Hematopoietic multipotent progenitor cell treated with erythropoietin and hydrocortisone succinate and interleukin-3 and kit ligand, for 6 days (in vitro differentiated cells): ENCODE measurements at regions not wholly inside any gene's neighbourhood (a gene's known extent, or its start where the extent isn't known, plus 50 kb on each side); places are given as distances from the start of the nearest gene placed in this dataset.
"Not testable (repeated sequence)": the region's sequence is repeated elsewhere in the genome, so short reads cannot be mapped to it uniquely, and the experiment has no call there.

Experiments
- DNase-seq: peaks from one replicate; pipeline ENCODE4 v3.0.0-alpha.2; 2015

GRCh38 chr9:95784318-95784717, 91.2 kb upstream of the ERCC6L2 start:
- DNase-seq: no peak

GRCh38 chr9:95783426-95783975, 92.0 kb upstream of the ERCC6L2 start:
- no peak for DNase-seq

- no peak for DNase-seq
Measured at GRCh38 chr9:95780751-95781150, 94.7 kb upstream of the ERCC6L2 start.

- DNase-seq: no peak
Measured at GRCh38 chr9:95780121-95780520, 95.4 kb upstream of the ERCC6L2 start.

GRCh38 chr9:95779597-95779996, 95.9 kb upstream of the ERCC6L2 start:
- not testable (repeated sequence) for DNase-seq

- DNase-seq: no peak
Measured at GRCh38 chr9:95778957-95779356, 96.5 kb upstream of the ERCC6L2 start.

GRCh38 chr9:95777136-95777535, 98.4 kb upstream of the ERCC6L2 start:
- DNase-seq: no peak

- DNase-seq: no peak
Measured at GRCh38 chr9:95776176-95776575, 99.3 kb upstream of the ERCC6L2 start.

- no peak for DNase-seq
Measured at GRCh38 chr9:95775191-95775590, 100.3 kb upstream of the ERCC6L2 start.

GRCh38 chr9:95773053-95773418, 102.5 kb upstream of the ERCC6L2 start:
- DNase-seq: no peak

- no peak for DNase-seq
Measured at GRCh38 chr9:95772320-95773052, 103.0 kb upstream of the ERCC6L2 start.

GRCh38 chr9:95771556-95772246, 103.8 kb upstream of the ERCC6L2 start:
- no peak for DNase-seq

GRCh38 chr9:95770653-95771131, 104.8 kb upstream of the ERCC6L2 start:
- no peak for DNase-seq

- no peak for DNase-seq
Measured at GRCh38 chr9:95769909-95770433, 105.5 kb upstream of the ERCC6L2 start.

GRCh38 chr9:95769473-95769872, 106.0 kb upstream of the ERCC6L2 start:
- no peak for DNase-seq

- DNase-seq: no peak
Measured at GRCh38 chr9:95766906-95767305, 108.6 kb upstream of the ERCC6L2 start.

GRCh38 chr9:95764533-95765319, 110.8 kb upstream of the ERCC6L2 start:
- DNase-seq: no peak

- DNase-seq: no peak
Measured at GRCh38 chr9:95763983-95764382, 111.5 kb upstream of the ERCC6L2 start.

GRCh38 chr9:95763006-95763405, 112.5 kb upstream of the ERCC6L2 start:
- DNase-seq: no peak

- DNase-seq: no peak
Measured at GRCh38 chr9:95762322-95762721, 113.2 kb upstream of the ERCC6L2 start.

- DNase-seq: no peak
Measured at GRCh38 chr9:95760791-95761190, 114.7 kb upstream of the ERCC6L2 start.

GRCh38 chr9:95757439-95757838, 118.1 kb upstream of the ERCC6L2 start:
- no peak for DNase-seq

GRCh38 chr9:95756986-95757385, 118.5 kb upstream of the ERCC6L2 start:
- DNase-seq: no peak
